Left lung (tissue), 4 donors: ENCODE measurements at regions not wholly inside any gene's neighbourhood (a gene's known extent, or its start where the extent isn't known, plus 50 kb on each side); places are given as distances from the start of the nearest gene placed in this dataset.

ENCODE experiments used
- ATAC-seq: fragments of 200-7000 bp; cut with Tn5 transposase; one replicate; pipeline ENCODE4 v1.9.1; 2020; ENCODE audit warnings: moderate library complexity
- DNase-seq, 4 donors: peaks; one replicate each; pipeline ENCODE4 v3.0.0-alpha.2; 2013 to 2020
- H3K27ac ChIP-seq, 2 donors: fragments of 200-600 bp; sonication (generic) in 1 of 2; one replicate each; pipeline versions ENCODE4 v1.5.0 to v1.8.0; 2020 to 2021
- H3K27me3 ChIP-seq, 2 donors: fragments of 200-600 bp; sonication (generic) in 1 of 2; one replicate each; pipeline versions ENCODE4 v1.5.0 to v1.8.0; 2020 to 2021
- H3K36me3 ChIP-seq, 2 donors: fragments of 200-600 bp; sonication (generic) in 1 of 2; one replicate each; pipeline versions ENCODE4 v1.5.0 to v1.8.0; 2020 to 2021
- H3K4me1 ChIP-seq, 2 donors: fragments of 200-600 bp; one replicate each; pipeline ENCODE4 v1.8.0; 2021
- H3K4me3 ChIP-seq, 2 donors: fragments of 200-600 bp; sonication (generic) in 1 of 2; one replicate each; pipeline versions ENCODE4 v1.5.0 to v1.8.0; 2020 to 2021; ENCODE audit warnings: mild to moderate bottlenecking in 1 of 2
- H3K9me3 ChIP-seq, 2 donors: fragments of 200-600 bp; sonication (generic) in 1 of 2; one replicate each; pipeline versions ENCODE4 v1.5.0 to v1.8.0; 2020 to 2021
- CTCF ChIP-seq, 2 donors: fragments of 200-600 bp; sonication (generic) in 1 of 2; IDR thresholded peaks; one replicate each; pipeline versions ENCODE4 v1.5.0 to v1.8.0; 2021; ENCODE audit warnings: antibody characterized with exemption in 2 of 2
- intact Hi-C, 2 donors: fragments of 100-400 bp; cut with DNase I; formaldehyde crosslinking; loops; one replicate each; pipeline versions ENCODE4 v1.11.2 to v1.14.2; 2022
- donor health status: DM: no; HTN: yes; CAD: no.
- donor health status: DM: no; HTN: no; CAD: no.

- Histone ChIP-seq H3K4me3 (no peak overlapping the region), H3K27me3 (no peaks in the 10 kb centered on the region), H3K4me1 (no peaks in the 10 kb centered on the region), H3K27ac (no peak overlapping the region), H3K9me3 (no peaks in the 10 kb centered on the region), H3K36me3 (no peaks in the 10 kb centered on the region)
- no peak for DNase-seq
- TF ChIP-seq CTCF (IDR thresholded peaks at IDR 0.05), result no peak
- intact Hi-C loops, result no loop called here
- no peak for ATAC-seq
Observed at GRCh38 chr10:44511166-44511565, 126.3 kb upstream of the CXCL12 start.

GRCh38 chr10:44511601-44512000 is 126.7 kb upstream of the CXCL12 start:
- no peak for DNase-seq
- intact Hi-C loops, result no loop called here
- TF ChIP-seq CTCF (IDR thresholded peaks at IDR 0.05), result no peak
- no peak overlapping the region for H3K27ac ChIP-seq
- no peaks in the 10 kb centered on the region for H3K9me3 ChIP-seq
- H3K4me1 ChIP-seq, result no peaks in the 10 kb centered on the region
- no peak overlapping the region for H3K4me3 ChIP-seq
- H3K27me3 ChIP-seq, result no peaks in the 10 kb centered on the region
- ATAC-seq, result no peak
- H3K36me3 ChIP-seq, result no peaks in the 10 kb centered on the region

- Histone ChIP-seq H3K27me3 (no peaks in the 10 kb centered on the region), H3K4me1 (no peaks in the 10 kb centered on the region), H3K9me3 (no peaks in the 10 kb centered on the region), H3K4me3 (no peak overlapping the region), H3K36me3 (no peaks in the 10 kb centered on the region), H3K27ac (no peak overlapping the region)
- no peak for TF ChIP-seq CTCF (IDR thresholded peaks at IDR 0.05)
- DNase-seq (peak in 1 of 4 donors; percentile 14), ATAC-seq (no peak)
- intact Hi-C loops, result no loop called here
Observed at GRCh38 chr10:44512431-44513022, 127.6 kb upstream of the CXCL12 start.

DNA sequence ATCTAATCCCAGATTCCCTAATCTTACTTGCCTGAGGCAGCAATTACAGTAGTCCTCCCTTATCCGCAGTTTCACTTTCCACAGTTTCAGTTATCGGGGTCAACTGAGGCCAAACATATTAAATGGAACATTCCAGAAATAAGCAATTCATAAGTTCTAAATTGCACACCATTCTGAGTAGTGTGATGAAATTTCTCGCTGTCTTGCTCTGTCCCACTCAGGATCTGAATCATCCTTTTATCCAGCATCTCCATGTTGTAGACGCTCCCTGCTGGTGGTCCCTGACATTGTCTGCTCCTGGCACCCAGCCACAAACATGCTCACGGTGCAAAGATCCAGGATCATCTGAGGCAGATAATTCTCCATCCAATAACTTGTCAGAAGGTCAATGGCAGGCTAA is 128.7 kb upstream of the CXCL12 start:
- no peak for TF ChIP-seq CTCF (IDR thresholded peaks at IDR 0.05)
- DNase-seq, result no peak
- intact Hi-C loops, result no loop called here

DNA sequence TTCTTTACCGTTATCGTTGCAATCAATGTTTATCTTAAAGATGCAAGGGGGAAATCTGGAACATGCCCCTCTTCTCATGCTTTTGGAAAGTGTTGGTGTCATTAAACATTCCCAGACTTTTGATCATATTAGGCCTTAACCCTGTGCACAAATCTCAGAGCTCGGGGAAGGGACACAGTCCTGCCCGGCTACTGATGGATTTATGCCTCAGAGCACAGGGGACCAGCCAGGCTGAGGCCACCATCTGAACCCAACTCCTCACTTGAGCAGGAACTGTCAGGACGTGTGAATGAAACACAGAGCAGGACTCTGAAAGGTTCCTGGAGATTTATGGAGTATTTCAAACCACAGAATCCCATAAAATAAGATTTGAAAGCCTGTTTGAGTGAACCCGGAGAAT is 132.0 kb upstream of the CXCL12 start:
- Histone ChIP-seq H3K4me3 (no peak overlapping the region), H3K27ac (no peak overlapping the region), H3K9me3 (no peaks in the 10 kb centered on the region), H3K36me3 (no peaks in the 10 kb centered on the region), H3K4me1 (no peaks in the 10 kb centered on the region), H3K27me3 (no peaks in the 10 kb centered on the region)
- intact Hi-C loops, result no loop called here
- no peak for ATAC-seq
- DNase-seq, result no peak
- no peak for TF ChIP-seq CTCF (IDR thresholded peaks at IDR 0.05)

More for the DNA sequence above, 128.7 kb upstream of the CXCL12 start:
- Histone ChIP-seq H3K9me3 (no peaks in the 10 kb centered on the region), H3K27me3 (no peaks in the 10 kb centered on the region), H3K4me3 (no peak overlapping the region), H3K36me3 (no peaks in the 10 kb centered on the region), H3K27ac (no peak overlapping the region), H3K4me1 (no peaks in the 10 kb centered on the region)
- ATAC-seq, result no peak
